MM.1S (cell line): ENCODE measurements at regions not wholly inside any gene's neighbourhood (a gene's known extent, or its start where the extent isn't known, plus 50 kb on each side); places are given as distances from the start of the nearest gene placed in this dataset.

ENCODE experiments used
- EZH2phosphoT487 ChIP-seq: fragments of 300-600 bp; sonication (generic); IDR thresholded peaks from 2 replicates; pipeline ENCODE4 v1.6.1; 2018; ENCODE audit warnings: antibody characterized with exemption, low read length
- TF ChIP-seq, protein P1 (sequence below): fragments of 300-600 bp; sonication (generic); IDR thresholded peaks from 2 replicates; pipeline ENCODE4 v1.5.1; 2016; ENCODE audit warnings: antibody characterized with exemption, low read length, mixed read lengths

DNA sequence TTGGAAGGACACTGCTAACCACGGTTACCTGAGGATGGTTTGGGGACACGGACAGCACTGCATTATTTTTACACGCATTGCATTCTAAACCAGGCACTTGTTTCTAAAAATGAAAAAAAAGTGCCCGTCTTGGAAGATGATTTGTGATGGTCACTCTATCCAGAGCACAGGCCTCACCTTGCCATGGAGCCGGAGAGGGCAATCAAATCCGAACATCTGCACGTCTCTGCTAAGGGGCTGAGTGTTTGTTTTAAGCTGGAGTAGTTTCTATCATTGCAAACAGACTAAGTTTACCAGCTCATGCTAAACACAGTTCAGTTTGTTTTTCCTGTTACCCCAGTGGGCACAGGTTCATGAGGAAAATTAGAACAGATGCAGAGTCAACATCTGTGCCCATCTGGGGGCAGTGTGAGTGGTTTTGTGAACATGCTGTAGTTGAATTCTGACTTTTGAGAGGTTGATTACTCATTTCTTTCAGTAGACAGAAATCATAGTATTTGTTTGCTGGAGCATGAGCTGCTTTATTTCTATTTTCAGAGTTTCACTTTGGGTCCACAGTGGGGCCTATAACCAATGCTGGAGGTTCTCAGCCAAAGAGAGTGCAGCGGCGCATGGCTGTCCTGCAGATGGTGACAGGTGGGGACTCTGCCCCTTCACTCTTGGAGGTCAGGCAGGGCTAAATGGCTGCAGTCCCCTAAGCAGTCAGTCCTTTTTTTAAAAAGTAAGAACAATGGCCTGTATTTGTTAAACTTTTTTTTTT, 65.4 kb upstream of the ENPP6 start:
- TF ChIP-seq, protein P1, sequence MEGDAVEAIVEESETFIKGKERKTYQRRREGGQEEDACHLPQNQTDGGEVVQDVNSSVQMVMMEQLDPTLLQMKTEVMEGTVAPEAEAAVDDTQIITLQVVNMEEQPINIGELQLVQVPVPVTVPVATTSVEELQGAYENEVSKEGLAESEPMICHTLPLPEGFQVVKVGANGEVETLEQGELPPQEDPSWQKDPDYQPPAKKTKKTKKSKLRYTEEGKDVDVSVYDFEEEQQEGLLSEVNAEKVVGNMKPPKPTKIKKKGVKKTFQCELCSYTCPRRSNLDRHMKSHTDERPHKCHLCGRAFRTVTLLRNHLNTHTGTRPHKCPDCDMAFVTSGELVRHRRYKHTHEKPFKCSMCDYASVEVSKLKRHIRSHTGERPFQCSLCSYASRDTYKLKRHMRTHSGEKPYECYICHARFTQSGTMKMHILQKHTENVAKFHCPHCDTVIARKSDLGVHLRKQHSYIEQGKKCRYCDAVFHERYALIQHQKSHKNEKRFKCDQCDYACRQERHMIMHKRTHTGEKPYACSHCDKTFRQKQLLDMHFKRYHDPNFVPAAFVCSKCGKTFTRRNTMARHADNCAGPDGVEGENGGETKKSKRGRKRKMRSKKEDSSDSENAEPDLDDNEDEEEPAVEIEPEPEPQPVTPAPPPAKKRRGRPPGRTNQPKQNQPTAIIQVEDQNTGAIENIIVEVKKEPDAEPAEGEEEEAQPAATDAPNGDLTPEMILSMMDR, result peak; percentile 45
- TF ChIP-seq EZH2phosphoT487, result no peak
